RWPE2 (cell line): ENCODE measurements at regions not wholly inside any gene's neighbourhood (a gene's known extent, or its start where the extent isn't known, plus 50 kb on each side); places are given as distances from the start of the nearest gene placed in this dataset.

Source experiments
- ATAC-seq: fragments of 200-7000 bp; cut with Tn5 transposase; 3 replicates; pipeline ENCODE4 v1.9.1; 2021; ENCODE audit warnings: low read depth
- DNase-seq: peaks from one replicate; pipeline ENCODE4 v3.0.0-alpha.2; 2020; ENCODE audit warnings: low spot score
- H3K27ac ChIP-seq: fragments of 450-650 bp; 2 replicates; pipeline ENCODE4 v1.5.1; 2017; ENCODE audit warnings: mild to moderate bottlenecking; ENCODE audit not compliant: poor library complexity, severe bottlenecking
- H3K27me3 ChIP-seq: fragments of 250-450 bp; sonication (Bioruptor Pico); 2 replicates; pipeline ENCODE4 v1.5.1; 2021; ENCODE audit warnings: mild to moderate bottlenecking, moderate library complexity; ENCODE audit not compliant: insufficient read depth, poor library complexity, severe bottlenecking
- H3K36me3 ChIP-seq: fragments of 250-450 bp; sonication (Bioruptor Pico); 2 replicates; pipeline ENCODE4 v1.5.1; 2020; ENCODE audit warnings: low read depth, mild to moderate bottlenecking, moderate library complexity
- H3K4me1 ChIP-seq: fragments of 250-450 bp; sonication (Bioruptor Pico); 2 replicates; pipeline ENCODE4 v1.5.1; 2021; ENCODE audit warnings: mild to moderate bottlenecking, moderate library complexity; ENCODE audit not compliant: insufficient read depth, poor library complexity, severe bottlenecking
- H3K4me3 ChIP-seq: fragments of 250-450 bp; sonication (Bioruptor Pico); 2 replicates; pipeline ENCODE4 v1.5.1; 2021; ENCODE audit warnings: mild to moderate bottlenecking, moderate library complexity; ENCODE audit not compliant: severe bottlenecking
- H3K9me3 ChIP-seq: fragments of 250-450 bp; sonication (Bioruptor Pico); 2 replicates; pipeline ENCODE4 v1.5.1; 2021; ENCODE audit warnings: mild to moderate bottlenecking, moderate library complexity; ENCODE audit not compliant: severe bottlenecking
- TF ChIP-seq, protein P1 (sequence below): fragments of 450-650 bp; IDR thresholded peaks from one replicate; pipeline ENCODE4 v1.5.1; 2017; ENCODE audit warnings: mild to moderate bottlenecking, moderate library complexity; ENCODE audit not compliant: poor library complexity, severe bottlenecking

DNA sequence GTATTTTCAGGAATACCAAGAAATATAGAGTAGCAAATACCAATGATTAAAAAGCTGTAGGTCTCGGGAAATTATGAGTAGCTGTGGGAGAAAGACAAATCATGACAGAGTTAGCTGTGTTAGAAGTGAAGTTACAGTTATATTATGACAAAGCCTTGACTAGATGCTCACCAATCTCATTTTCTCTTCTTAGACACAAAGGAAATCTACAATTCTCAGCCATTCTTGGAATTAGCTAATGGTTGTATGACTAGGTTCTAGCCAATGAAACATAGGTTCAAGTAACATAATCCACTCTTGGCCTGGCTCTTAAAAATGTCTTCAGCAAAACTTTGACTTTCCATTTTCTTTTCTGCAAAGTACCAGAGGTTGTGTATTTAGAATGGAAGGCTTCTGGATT lies 228.8 kb upstream of the MTPN start:
- no peaks in the 10 kb centered on the region for H3K9me3 ChIP-seq
- no peak overlapping the region for H3K4me3 ChIP-seq
- no peaks in the 10 kb centered on the region for H3K36me3 ChIP-seq
- H3K4me1 ChIP-seq: no peaks in the 10 kb centered on the region
- H3K27me3 ChIP-seq: no peaks in the 10 kb centered on the region
- H3K27ac ChIP-seq: no peak overlapping the region
- TF ChIP-seq, protein P1, sequence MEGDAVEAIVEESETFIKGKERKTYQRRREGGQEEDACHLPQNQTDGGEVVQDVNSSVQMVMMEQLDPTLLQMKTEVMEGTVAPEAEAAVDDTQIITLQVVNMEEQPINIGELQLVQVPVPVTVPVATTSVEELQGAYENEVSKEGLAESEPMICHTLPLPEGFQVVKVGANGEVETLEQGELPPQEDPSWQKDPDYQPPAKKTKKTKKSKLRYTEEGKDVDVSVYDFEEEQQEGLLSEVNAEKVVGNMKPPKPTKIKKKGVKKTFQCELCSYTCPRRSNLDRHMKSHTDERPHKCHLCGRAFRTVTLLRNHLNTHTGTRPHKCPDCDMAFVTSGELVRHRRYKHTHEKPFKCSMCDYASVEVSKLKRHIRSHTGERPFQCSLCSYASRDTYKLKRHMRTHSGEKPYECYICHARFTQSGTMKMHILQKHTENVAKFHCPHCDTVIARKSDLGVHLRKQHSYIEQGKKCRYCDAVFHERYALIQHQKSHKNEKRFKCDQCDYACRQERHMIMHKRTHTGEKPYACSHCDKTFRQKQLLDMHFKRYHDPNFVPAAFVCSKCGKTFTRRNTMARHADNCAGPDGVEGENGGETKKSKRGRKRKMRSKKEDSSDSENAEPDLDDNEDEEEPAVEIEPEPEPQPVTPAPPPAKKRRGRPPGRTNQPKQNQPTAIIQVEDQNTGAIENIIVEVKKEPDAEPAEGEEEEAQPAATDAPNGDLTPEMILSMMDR: no peak
- no peak for DNase-seq
- no peak for ATAC-seq

DNA sequence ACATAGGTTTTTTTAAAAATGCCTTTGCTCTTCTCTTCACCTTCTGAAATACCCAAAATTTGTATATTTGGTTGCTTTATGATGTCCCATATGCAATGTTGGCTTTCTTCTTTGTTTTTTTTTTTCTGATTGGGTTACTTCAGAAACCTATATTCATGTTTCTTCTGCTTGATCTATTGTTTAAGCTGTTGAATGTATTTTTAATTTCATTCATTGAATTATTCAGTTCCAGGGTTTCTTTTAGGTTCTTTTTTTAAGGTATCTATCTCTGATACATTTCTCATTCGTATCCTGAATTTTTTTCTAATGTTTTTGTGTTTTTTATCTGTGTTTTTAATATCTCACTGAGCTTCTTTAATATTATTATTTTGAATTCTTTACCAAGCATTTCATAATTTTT lies 221.0 kb upstream of the MTPN start:
- no peak for ATAC-seq
- TF ChIP-seq, protein P1: no peak
- Histone ChIP-seq H3K4me3 (no peak overlapping the region), H3K36me3 (no peaks in the 10 kb centered on the region), H3K9me3 (peaks cover 5% of the 10 kb centered on the region), H3K4me1 (no peaks in the 10 kb centered on the region), H3K27me3 (no peaks in the 10 kb centered on the region), H3K27ac (no peak overlapping the region)
- DNase-seq: no peak

DNA sequence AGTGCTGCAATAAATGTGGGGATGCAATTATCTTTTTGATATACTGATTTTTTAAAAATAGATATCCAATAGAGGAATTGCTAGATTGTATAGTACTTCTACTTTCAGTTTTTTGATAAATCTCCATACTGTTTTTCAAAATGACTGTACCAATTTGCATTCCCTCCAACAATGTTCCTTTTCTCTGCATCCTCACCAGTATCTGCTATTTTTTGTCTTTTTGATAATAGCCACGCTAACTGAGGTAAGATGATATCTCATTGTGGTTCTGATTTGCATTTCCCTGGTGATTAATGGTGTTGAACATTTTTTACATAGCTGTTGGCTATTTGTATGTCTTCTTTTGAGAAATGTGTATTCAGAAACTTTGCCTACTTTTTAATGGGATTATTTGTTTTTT lies 217.7 kb upstream of the MTPN start:
- Histone ChIP-seq H3K36me3 (no peaks in the 10 kb centered on the region), H3K27ac (no peak overlapping the region), H3K4me3 (no peak overlapping the region), H3K27me3 (no peaks in the 10 kb centered on the region), H3K9me3 (peaks cover 5% of the 10 kb centered on the region), H3K4me1 (no peaks in the 10 kb centered on the region)
- ATAC-seq (no peak), DNase-seq (no peak)
- TF ChIP-seq, protein P1: no peak

DNA sequence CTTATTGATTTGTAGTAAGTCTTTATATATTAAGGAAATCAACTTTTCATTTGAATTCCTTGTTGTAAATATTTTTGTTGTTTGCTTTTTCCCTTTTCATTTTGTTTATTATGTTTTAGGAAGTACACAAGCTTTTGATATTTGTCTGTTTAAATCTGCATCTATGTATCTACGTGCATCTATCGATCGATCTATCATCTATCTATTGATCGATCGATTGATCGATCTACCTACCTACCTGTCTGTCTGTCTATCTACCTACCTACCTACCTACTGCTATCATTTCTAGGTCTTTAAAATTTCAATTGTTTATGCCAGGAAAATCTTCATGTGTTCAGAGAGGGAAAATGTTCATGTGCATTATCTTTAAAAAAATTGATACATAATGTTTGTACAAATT lies 216.8 kb upstream of the MTPN start:
- no peak for ATAC-seq
- no peak overlapping the region for H3K4me3 ChIP-seq
- H3K36me3 ChIP-seq: no peaks in the 10 kb centered on the region
- no peaks in the 10 kb centered on the region for H3K27me3 ChIP-seq
- H3K4me1 ChIP-seq: no peaks in the 10 kb centered on the region
- TF ChIP-seq, protein P1: no peak
- no peak for DNase-seq
- H3K27ac ChIP-seq: no peak overlapping the region
- H3K9me3 ChIP-seq: peaks cover 5% of the 10 kb centered on the region

DNA sequence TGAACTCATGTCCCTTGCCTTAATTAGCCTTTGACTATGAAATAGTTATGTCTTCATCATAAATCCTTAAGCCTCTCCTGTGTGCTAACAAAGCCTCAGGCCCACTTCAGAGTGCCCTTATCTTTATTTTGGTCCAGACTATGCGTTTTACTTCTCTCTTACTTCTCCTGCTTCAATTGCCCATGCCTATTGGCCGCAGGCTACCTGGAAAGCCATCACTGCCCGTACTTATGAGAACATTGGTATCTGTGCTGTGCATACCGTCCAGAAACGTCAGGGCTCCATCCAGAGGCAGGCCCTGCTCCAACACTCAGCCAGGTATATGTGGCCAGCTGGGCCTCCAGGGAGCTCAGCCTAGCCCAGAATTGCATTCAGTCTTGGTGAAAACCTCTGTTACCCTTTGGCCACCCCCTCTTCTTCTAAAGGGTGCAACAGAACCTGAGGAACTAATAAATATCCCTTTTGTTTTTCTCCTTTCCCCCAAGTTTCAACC lies 212.4 kb upstream of the MTPN start:
- H3K4me3 ChIP-seq: no peak overlapping the region
- ATAC-seq (no peak), DNase-seq (no peak)
- no peaks in the 10 kb centered on the region for H3K27me3 ChIP-seq
- TF ChIP-seq, protein P1: no peak
- H3K4me1 ChIP-seq: no peaks in the 10 kb centered on the region
- no peaks in the 10 kb centered on the region for H3K36me3 ChIP-seq
- no peak overlapping the region for H3K27ac ChIP-seq
- no peaks in the 10 kb centered on the region for H3K9me3 ChIP-seq
